AG04450 (cell line): ENCODE measurements at regions not wholly inside any gene's neighbourhood (a gene's known extent, or its start where the extent isn't known, plus 50 kb on each side); places are given as distances from the start of the nearest gene placed in this dataset.
"Not testable (repeated sequence)": the region's sequence is repeated elsewhere in the genome, so short reads cannot be mapped to it uniquely, and the experiment has no call there.

Experiments
- CTCF ChIA-PET: fragments of 300-600, 350-600 bp; formaldehyde crosslinking; extraction: SDS; loops from one replicate; lab custom pipeline; 2022; ENCODE audit warnings: antibody characterized with exemption, inconsistent platforms; lab: Charles Lee
- POLR2A ChIA-PET: fragments of 350-600 bp; formaldehyde crosslinking; extraction: SDS; loops from one replicate; lab custom pipeline; 2021; ENCODE audit warnings: antibody characterized with exemption, inconsistent platforms; lab: Yijun Ruan, JAX
- DNase-seq: peaks from one replicate; pipeline ENCODE4 v3.0.0-alpha.2; 2011; ENCODE audit warnings: low read depth, low spot score
- H3K27ac ChIP-seq: one replicate; pipeline ENCODE4 v1.5.1; 2012; ENCODE audit warnings: low read depth, low read length, control low read depth
- H3K27me3 ChIP-seq: one replicate; pipeline ENCODE4 v1.6.0; 2012; ENCODE audit warnings: low read length; ENCODE audit not compliant: control insufficient read depth, insufficient read depth
- H3K4me3 ChIP-seq: 2 replicates; pipeline ENCODE4 v1.5.1; 2011; ENCODE audit warnings: mild to moderate bottlenecking, low read depth, low read length, control low read depth
- H3K9me3 ChIP-seq: 2 replicates; pipeline ENCODE4 v1.5.1; 2012; ENCODE audit warnings: low read length; ENCODE audit not compliant: control insufficient read depth, insufficient read depth
- TF ChIP-seq, protein P1 (sequence below): IDR thresholded peaks from 2 replicates; pipeline ENCODE4 v1.5.1; 2011; ENCODE audit warnings: low read depth, low read length, control low read depth, inconsistent platforms

GRCh38 chr14:71358209-71358931, 451.1 kb downstream of the PCNX1 start:
- POLR2A ChIA-PET, result interaction anchor here (1.4 kb wide), 1 partner anchor 134 kb away, joined by 3 read pairs; no protein-coding TSS in a partner anchor
- CTCF ChIA-PET, result interaction anchor here (0.5 to 1.1 kb wide), 2 partner anchors 192 to 240 kb away, joined by 3 read pairs; no protein-coding TSS in a partner anchor
- TF ChIP-seq, protein P1, sequence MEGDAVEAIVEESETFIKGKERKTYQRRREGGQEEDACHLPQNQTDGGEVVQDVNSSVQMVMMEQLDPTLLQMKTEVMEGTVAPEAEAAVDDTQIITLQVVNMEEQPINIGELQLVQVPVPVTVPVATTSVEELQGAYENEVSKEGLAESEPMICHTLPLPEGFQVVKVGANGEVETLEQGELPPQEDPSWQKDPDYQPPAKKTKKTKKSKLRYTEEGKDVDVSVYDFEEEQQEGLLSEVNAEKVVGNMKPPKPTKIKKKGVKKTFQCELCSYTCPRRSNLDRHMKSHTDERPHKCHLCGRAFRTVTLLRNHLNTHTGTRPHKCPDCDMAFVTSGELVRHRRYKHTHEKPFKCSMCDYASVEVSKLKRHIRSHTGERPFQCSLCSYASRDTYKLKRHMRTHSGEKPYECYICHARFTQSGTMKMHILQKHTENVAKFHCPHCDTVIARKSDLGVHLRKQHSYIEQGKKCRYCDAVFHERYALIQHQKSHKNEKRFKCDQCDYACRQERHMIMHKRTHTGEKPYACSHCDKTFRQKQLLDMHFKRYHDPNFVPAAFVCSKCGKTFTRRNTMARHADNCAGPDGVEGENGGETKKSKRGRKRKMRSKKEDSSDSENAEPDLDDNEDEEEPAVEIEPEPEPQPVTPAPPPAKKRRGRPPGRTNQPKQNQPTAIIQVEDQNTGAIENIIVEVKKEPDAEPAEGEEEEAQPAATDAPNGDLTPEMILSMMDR, result no peak
- Histone ChIP-seq H3K27me3 (no peaks in the 10 kb centered on the region), H3K27ac (peak overlapping the region; percentile 77), H3K4me3 (no peak overlapping the region), H3K9me3 (no peaks in the 10 kb centered on the region; the same call in 1 of the 2 replicates)
- DNase-seq, result peak; percentile 66

DNA sequence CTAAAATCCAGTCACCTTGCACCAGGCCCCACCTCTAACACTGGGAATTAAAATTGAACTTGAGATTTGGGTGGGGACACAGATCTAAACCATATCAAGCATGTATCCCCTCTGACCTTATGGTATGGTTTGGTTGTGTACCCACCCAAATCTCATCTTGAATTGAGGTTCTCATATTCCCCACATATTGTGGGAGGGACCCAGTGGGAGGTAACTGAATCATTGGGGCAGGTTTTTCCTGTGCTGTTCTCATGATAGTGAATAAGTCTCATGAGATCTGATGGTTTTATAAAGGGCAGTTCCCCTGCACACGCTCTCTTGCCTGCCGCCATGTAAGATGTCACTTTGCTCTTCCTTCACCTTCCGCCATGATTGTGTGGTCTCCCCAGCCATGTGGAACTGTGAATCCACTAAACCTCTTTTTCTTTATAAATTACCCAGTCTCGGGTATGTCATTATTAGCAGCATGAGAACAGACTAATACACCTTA, 451.7 kb downstream of the PCNX1 start:
- H3K9me3 ChIP-seq, DNase-seq, CTCF ChIA-PET, H3K27me3 ChIP-seq, H3K4me3 ChIP-seq: not testable (repeated sequence)
- peak overlapping the region; percentile 77 for H3K27ac ChIP-seq
- POLR2A ChIA-PET, result interaction anchor here (0.6 to 1.4 kb wide), 2 partner anchors 15 to 133 kb away, joined by 3 read pairs; no protein-coding TSS in a partner anchor

DNA sequence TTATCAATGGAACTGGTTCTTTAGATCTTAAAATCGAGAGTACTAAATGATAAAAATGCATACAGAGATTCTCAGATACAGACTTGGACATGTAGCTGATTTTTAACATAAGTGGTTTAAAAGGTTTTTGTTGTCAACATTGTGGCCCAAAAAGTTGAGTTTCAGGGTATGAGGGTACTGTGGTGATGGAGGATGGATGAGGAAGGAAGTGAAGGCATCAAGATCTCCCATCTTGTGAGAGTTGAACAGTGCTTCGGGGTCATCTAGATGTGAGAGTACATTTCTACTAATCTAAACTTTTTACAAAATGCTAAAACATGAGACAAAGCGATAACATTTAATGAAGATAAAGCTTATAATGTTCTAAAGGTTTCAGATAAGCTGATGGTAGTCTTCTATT, 452.6 kb downstream of the PCNX1 start:
- no peak for DNase-seq
- Histone ChIP-seq H3K27ac (no peak overlapping the region), H3K4me3 (no peak overlapping the region), H3K9me3 (no peaks in the 10 kb centered on the region; the same call in 1 of the 2 replicates), H3K27me3 (no peaks in the 10 kb centered on the region)
- TF ChIP-seq, protein P1, result no peak
- ChIA-PET CTCF (no interaction called here), POLR2A (interaction anchor here (0.6 kb wide), 1 partner anchor 14 kb away, joined by 3 read pairs; no protein-coding TSS in a partner anchor)

DNA sequence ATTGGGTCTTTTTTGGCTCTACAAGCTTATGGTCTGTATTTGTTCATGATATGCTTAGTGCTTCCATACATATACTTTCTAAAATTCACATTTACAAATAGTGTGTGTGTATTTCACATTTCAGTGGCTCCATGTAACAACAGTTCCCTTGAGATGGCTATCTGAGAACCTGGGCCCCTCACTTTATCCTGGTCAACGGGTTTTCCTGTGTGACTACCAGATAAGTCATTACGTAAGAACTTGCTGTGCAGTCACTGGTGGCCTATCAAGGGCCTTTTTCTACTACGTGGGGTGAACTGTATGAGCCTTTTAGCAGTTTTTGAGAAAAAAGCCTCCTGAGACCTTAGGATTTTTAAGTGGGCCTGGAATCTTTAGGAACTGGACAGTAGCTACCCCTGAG, 454.1 kb downstream of the PCNX1 start:
- CTCF ChIA-PET, result no interaction called here
- POLR2A ChIA-PET, result no interaction called here
- TF ChIP-seq, protein P1, result no peak
- Histone ChIP-seq H3K27me3 (no peaks in the 10 kb centered on the region), H3K27ac (no peak overlapping the region), H3K4me3 (no peak overlapping the region), H3K9me3 (no peaks in the 10 kb centered on the region; the same call in 1 of the 2 replicates)
- no peak for DNase-seq

DNA sequence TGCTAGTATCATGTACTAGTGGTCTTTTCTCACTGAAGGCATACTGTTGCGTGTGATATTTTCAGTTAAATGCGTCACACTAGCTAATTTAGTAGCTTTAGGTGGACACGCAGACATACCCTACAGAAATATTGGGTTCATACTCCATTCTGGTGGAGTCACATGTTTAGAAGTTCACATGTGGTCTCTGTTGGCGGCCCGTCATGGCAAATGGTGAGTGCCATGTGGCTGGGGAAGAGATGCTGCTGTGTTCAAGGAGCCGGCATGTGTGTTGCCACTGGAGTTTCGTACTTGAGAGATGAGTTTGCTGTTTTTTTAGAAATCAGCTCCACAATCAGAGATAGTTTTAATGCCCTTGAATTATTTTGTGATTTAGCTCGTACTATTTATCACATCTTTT, 454.6 kb downstream of the PCNX1 start:
- Histone ChIP-seq H3K27me3 (no peaks in the 10 kb centered on the region), H3K4me3 (no peak overlapping the region), H3K9me3 (no peaks in the 10 kb centered on the region; the same call in 1 of the 2 replicates), H3K27ac (no peak overlapping the region)
- ChIA-PET CTCF (no interaction called here), POLR2A (no interaction called here)
- DNase-seq, result no peak
- TF ChIP-seq, protein P1, result no peak
